ENCODE measurements at regions not wholly inside any gene's neighbourhood (a gene's known extent, or its start where the extent isn't known, plus 50 kb on each side); places are given as distances from the start of the nearest gene placed in this dataset.

GRCh38 chr11:97982512-97982911 lies 1038.2 kb upstream of the CNTN5 start:
- Mint-ChIP-seq H3K4me3 (no peak overlapping the region), H3K27ac (no peak overlapping the region), H3K36me3 (ENCODE audit: low read depth) (no peaks in the 10 kb centered on the region), H3K4me1 (no peaks in the 10 kb centered on the region), H3K27me3 (ENCODE audit: insufficient read depth, low read depth, poor library complexity) (no peaks in the 10 kb centered on the region), H3K9me3 (no peaks in the 10 kb centered on the region)
- no peak for TF ChIP-seq JUNB (IDR thresholded peaks at IDR 0.05; ENCODE audit: unreplicated experiment)
- Histone ChIP-seq H3K27ac (ENCODE audit: low read depth) (no peak overlapping the region), H3F3A (replicated peaks; ENCODE audit: low read depth) (no peaks in the 10 kb centered on the region), H3K27me3 (ENCODE audit: insufficient read depth) (no peaks in the 10 kb centered on the region), H3K4me2 (no peak overlapping the region), H3K9me2 (ENCODE audit: insufficient read depth) (peaks cover 12% of the 10 kb centered on the region), H2AFZ (no peak overlapping the region), H3K4me3 (no peak overlapping the region), H3K79me2 (replicated peaks; ENCODE audit: insufficient read depth) (no peaks in the 10 kb centered on the region), H3K4me1 (ENCODE audit: insufficient read depth) (no peaks in the 10 kb centered on the region), H4K20me1 (replicated peaks; ENCODE audit: insufficient read depth) (no peaks in the 10 kb centered on the region), H3K36me3 (ENCODE audit: insufficient read depth) (no peaks in the 10 kb centered on the region)
- no peak for ATAC-seq
- DNase-seq (ENCODE audit: low spot score), result no peak

GRCh38 chr11:97989121-97989520 lies 1031.6 kb upstream of the CNTN5 start:
- Histone ChIP-seq H3F3A (replicated peaks; ENCODE audit: low read depth) (no peaks in the 10 kb centered on the region), H4K20me1 (replicated peaks; ENCODE audit: insufficient read depth) (no peaks in the 10 kb centered on the region), H3K36me3 (ENCODE audit: insufficient read depth) (no peaks in the 10 kb centered on the region), H3K79me2 (replicated peaks; ENCODE audit: insufficient read depth) (no peaks in the 10 kb centered on the region), H3K4me3 (no peak overlapping the region), H2AFZ (no peak overlapping the region), H3K4me2 (no peak overlapping the region), H3K27me3 (ENCODE audit: insufficient read depth) (no peaks in the 10 kb centered on the region), H3K4me1 (ENCODE audit: insufficient read depth) (no peaks in the 10 kb centered on the region), H3K9me2 (ENCODE audit: insufficient read depth) (no peaks in the 10 kb centered on the region), H3K27ac (ENCODE audit: low read depth) (no peak overlapping the region)
- no peak for DNase-seq (ENCODE audit: low spot score)
- Mint-ChIP-seq H3K27me3 (ENCODE audit: insufficient read depth, low read depth, poor library complexity) (peaks cover 2% of the 10 kb centered on the region), H3K36me3 (ENCODE audit: low read depth) (no peaks in the 10 kb centered on the region; the same call in 2 of the 3 replicates), H3K27ac (no peak overlapping the region), H3K9me3 (no peaks in the 10 kb centered on the region), H3K4me3 (no peak overlapping the region), H3K4me1 (no peaks in the 10 kb centered on the region)
- TF ChIP-seq REST (IDR thresholded peaks at IDR 0.05; ENCODE audit: unreplicated experiment) (no peak), EZH2phosphoT487 (IDR thresholded peaks at IDR 0.05; ENCODE audit: unreplicated experiment) (no peak), ZNF331 (CRISPR knock-in tag; IDR thresholded peaks at IDR 0.05; ENCODE audit: low read depth) (no peak), CREB1 (CRISPR knock-in tag; IDR thresholded peaks at IDR 0.05; ENCODE audit: low read depth) (no peak), CTCF (conservative IDR thresholded peaks at IDR 0.05; ENCODE audit: low read depth in 2 of 2) (no peak), POLR2AphosphoS5 (IDR thresholded peaks at IDR 0.05; ENCODE audit: low read depth) (no peak), NANOG (IDR thresholded peaks at IDR 0.05; ENCODE audit: borderline replicate concordance) (no peak)
- no peak for ATAC-seq

Data from GM23338 (cell line).